HG03039 (cell line): ENCODE measurements at regions not wholly inside any gene's neighbourhood (a gene's known extent, or its start where the extent isn't known, plus 50 kb on each side); places are given as distances from the start of the nearest gene placed in this dataset.

ENCODE experiments used
- ATAC-seq: cut with Tn5 transposase; IDR thresholded peaks from one replicate; pipeline ENCODE4 v1.9.1; 2021; ENCODE audit warnings: mild to moderate bottlenecking, moderate library complexity; ENCODE audit not compliant: unreplicated experiment

GRCh38 chr4:33149658-33150524, 2429.7 kb downstream of the PCDH7 start:
- no peak for ATAC-seq

GRCh38 chr4:33150525-33150910, 2430.3 kb downstream of the PCDH7 start:
- ATAC-seq: no peak

GRCh38 chr4:33160126-33160525, 2440.0 kb downstream of the PCDH7 start:
- no peak for ATAC-seq

- ATAC-seq: no peak
These were observed 2441.0 kb downstream of the PCDH7 start for GRCh38 chr4:33161202-33161601.

- no peak for ATAC-seq
These were observed 2442.0 kb downstream of the PCDH7 start for GRCh38 chr4:33162122-33162521.

GRCh38 chr4:33171873-33172525, 2451.8 kb downstream of the PCDH7 start:
- ATAC-seq: no peak

- no peak for ATAC-seq
These were observed 2456.4 kb downstream of the PCDH7 start for GRCh38 chr4:33176566-33176965.

- ATAC-seq: peak; percentile 70
These were observed 2464.6 kb downstream of the PCDH7 start for GRCh38 chr4:33184657-33185290.

GRCh38 chr4:33187035-33187434, 2466.9 kb downstream of the PCDH7 start:
- no peak for ATAC-seq

- ATAC-seq: no peak
These were observed 2468.6 kb downstream of the PCDH7 start for GRCh38 chr4:33188733-33189132.

- ATAC-seq: no peak
These were observed 2469.0 kb downstream of the PCDH7 start for GRCh38 chr4:33189169-33189568.

- ATAC-seq: no peak
These were observed 2472.9 kb downstream of the PCDH7 start for GRCh38 chr4:33193109-33193508.

- no peak for ATAC-seq
These were observed 2480.2 kb downstream of the PCDH7 start for GRCh38 chr4:33200377-33200776.

- ATAC-seq: no peak
These were observed 2498.1 kb downstream of the PCDH7 start for GRCh38 chr4:33218238-33218637.

- ATAC-seq: no peak
These were observed 2506.0 kb downstream of the PCDH7 start for GRCh38 chr4:33226133-33226532.

GRCh38 chr4:33226783-33227182, 2506.6 kb downstream of the PCDH7 start:
- ATAC-seq: no peak

GRCh38 chr4:33255094-33255493, 2534.9 kb downstream of the PCDH7 start:
- ATAC-seq: no peak

GRCh38 chr4:33255507-33255906, 2535.3 kb downstream of the PCDH7 start:
- no peak for ATAC-seq

- ATAC-seq: no peak
These were observed 2542.7 kb downstream of the PCDH7 start for GRCh38 chr4:33262824-33263223.

- no peak for ATAC-seq
These were observed 2548.6 kb downstream of the PCDH7 start for GRCh38 chr4:33268776-33269175.

GRCh38 chr4:33270403-33270802, 2550.2 kb downstream of the PCDH7 start:
- no peak for ATAC-seq

GRCh38 chr4:33272722-33273121, 2552.6 kb downstream of the PCDH7 start:
- ATAC-seq: no peak
